AG04449 (cell line): ENCODE measurements at regions not wholly inside any gene's neighbourhood (a gene's known extent, or its start where the extent isn't known, plus 50 kb on each side); places are given as distances from the start of the nearest gene placed in this dataset.

Experiments
- CTCF ChIA-PET: fragments of 350-600 bp; formaldehyde crosslinking; extraction: SDS; loops from one replicate; lab custom pipeline; 2021; ENCODE audit warnings: antibody characterized with exemption; lab: Yijun Ruan, JAX
- POLR2A ChIA-PET: fragments of 400-600, 350-600 bp; formaldehyde crosslinking; extraction: SDS; loops from one replicate; lab custom pipeline; 2020; ENCODE audit warnings: antibody characterized with exemption, inconsistent platforms; lab: Yijun Ruan, JAX
- DNase-seq: peaks from one replicate; pipeline ENCODE4 v3.0.0-alpha.2; 2010; ENCODE audit warnings: low read depth, low spot score
- H3K4me3 ChIP-seq: 2 replicates; pipeline ENCODE4 v1.5.1; 2011; ENCODE audit warnings: low read depth, mild to moderate bottlenecking, control low read depth, low read length
- CTCF ChIP-seq: IDR thresholded peaks from one replicate; pipeline ENCODE4 v1.5.1; 2011; ENCODE audit warnings: mild to moderate bottlenecking, moderate library complexity, low read length, control low read depth, inconsistent platforms; ENCODE audit not compliant: insufficient read depth; ENCODE audit errors: missing control alignments

GRCh38 chr10:58973235-58973595 is 203.2 kb upstream of the PHYHIPL start:
- ChIA-PET CTCF (no interaction called here), POLR2A (no interaction called here)
- DNase-seq: no peak
- no peak overlapping the region for H3K4me3 ChIP-seq
- TF ChIP-seq CTCF: no peak

- POLR2A ChIA-PET: no interaction called here
- DNase-seq: no peak
- TF ChIP-seq CTCF: no peak
- CTCF ChIA-PET: no interaction called here
- H3K4me3 ChIP-seq: no peak overlapping the region
Observed at GRCh38 chr10:58976254-58976653, 200.2 kb upstream of the PHYHIPL start.

GRCh38 chr10:58979711-58980110 is 196.7 kb upstream of the PHYHIPL start:
- DNase-seq: no peak
- H3K4me3 ChIP-seq: no peak overlapping the region
- ChIA-PET POLR2A (no interaction called here), CTCF (interaction anchor here (0.9 to 1.2 kb wide), 2 partner anchors 9 to 24 kb away, joined by 3 to 4 read pairs; no protein-coding TSS in a partner anchor)
- TF ChIP-seq CTCF: no peak

GRCh38 chr10:58980826-58981415 is 195.5 kb upstream of the PHYHIPL start:
- DNase-seq: no peak
- TF ChIP-seq CTCF: no peak
- CTCF ChIA-PET: no interaction called here
- POLR2A ChIA-PET: no interaction called here
- H3K4me3 ChIP-seq: no peak overlapping the region

GRCh38 chr10:58981846-58982245 is 194.6 kb upstream of the PHYHIPL start:
- TF ChIP-seq CTCF: no peak
- CTCF ChIA-PET: interaction anchor here (1.0 to 1.6 kb wide), 3 partner anchors 9 to 30 kb away, joined by 3 read pairs; no protein-coding TSS in a partner anchor
- DNase-seq: no peak
- POLR2A ChIA-PET: no interaction called here
- H3K4me3 ChIP-seq: no peak overlapping the region

GRCh38 chr10:58982470-58983239 is 193.8 kb upstream of the PHYHIPL start:
- DNase-seq: no peak
- ChIA-PET POLR2A (no interaction called here), CTCF (interaction anchor here (0.8 to 1.6 kb wide), 4 partner anchors 9 to 31 kb away, joined by 3 read pairs; no protein-coding TSS in a partner anchor)
- TF ChIP-seq CTCF: no peak
- no peak overlapping the region for H3K4me3 ChIP-seq
